Sigmoid colon (tissue), 3 donors: ENCODE measurements at regions not wholly inside any gene's neighbourhood (a gene's known extent, or its start where the extent isn't known, plus 50 kb on each side); places are given as distances from the start of the nearest gene placed in this dataset.

Source experiments
- CTCF ChIP-seq, 4 experiments: fragments of 450-650 bp in 3 of 4; fragments of 200-600 bp in 1 of 4; IDR thresholded peaks; one replicate each; pipeline ENCODE4 v1.5.1; 2016 to 2019; ENCODE audit warnings: antibody characterized with exemption in 4 of 4, mild to moderate bottlenecking in 3 of 4, moderate library complexity in 2 of 4
- POLR2A ChIP-seq, 2 donors: fragments of 450-650 bp; IDR thresholded peaks; one replicate each; pipeline ENCODE4 v1.6.1; 2016; ENCODE audit warnings: antibody characterized with exemption in 2 of 2, mild to moderate bottlenecking in 2 of 2, moderate library complexity in 2 of 2

GRCh38 chr1:58402444-58402843, 144.1 kb downstream of the OMA1 start:
- no peak for TF ChIP-seq POLR2A (IDR thresholded peaks at IDR 0.05)
- no peak for TF ChIP-seq CTCF (IDR thresholded peaks at IDR 0.05)
